ENCODE measurements at regions not wholly inside any gene's neighbourhood (a gene's known extent, or its start where the extent isn't known, plus 50 kb on each side); places are given as distances from the start of the nearest gene placed in this dataset.

DNA sequence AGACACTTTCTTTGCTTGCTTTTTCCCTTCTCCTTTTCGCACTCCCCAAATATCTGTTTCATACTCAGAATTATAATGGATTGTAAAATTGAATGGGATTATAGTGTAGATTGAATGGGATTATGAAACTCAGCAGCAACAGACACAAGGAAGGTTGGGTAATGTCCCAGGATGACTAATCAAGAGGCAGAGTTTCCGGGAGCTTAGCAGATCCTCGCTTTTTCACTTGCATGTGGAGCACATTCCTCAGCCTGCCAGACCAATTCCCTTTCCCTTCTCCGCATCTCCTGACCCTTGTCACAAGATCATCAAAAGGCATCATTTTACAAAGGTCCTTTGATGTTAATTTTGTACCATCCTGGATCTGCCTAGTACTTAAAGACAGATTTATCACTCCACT lies 55.1 kb upstream of the SLC1A1 start:
- no peak for DNase-seq (ENCODE audit: low spot score)

- no peak for DNase-seq (ENCODE audit: low spot score)
Observed at GRCh38 chr9:4433379-4433778, 56.9 kb upstream of the SLC1A1 start.

- DNase-seq (ENCODE audit: low spot score), result no peak
Observed at GRCh38 chr9:4430432-4431261, 59.6 kb upstream of the SLC1A1 start.

DNA sequence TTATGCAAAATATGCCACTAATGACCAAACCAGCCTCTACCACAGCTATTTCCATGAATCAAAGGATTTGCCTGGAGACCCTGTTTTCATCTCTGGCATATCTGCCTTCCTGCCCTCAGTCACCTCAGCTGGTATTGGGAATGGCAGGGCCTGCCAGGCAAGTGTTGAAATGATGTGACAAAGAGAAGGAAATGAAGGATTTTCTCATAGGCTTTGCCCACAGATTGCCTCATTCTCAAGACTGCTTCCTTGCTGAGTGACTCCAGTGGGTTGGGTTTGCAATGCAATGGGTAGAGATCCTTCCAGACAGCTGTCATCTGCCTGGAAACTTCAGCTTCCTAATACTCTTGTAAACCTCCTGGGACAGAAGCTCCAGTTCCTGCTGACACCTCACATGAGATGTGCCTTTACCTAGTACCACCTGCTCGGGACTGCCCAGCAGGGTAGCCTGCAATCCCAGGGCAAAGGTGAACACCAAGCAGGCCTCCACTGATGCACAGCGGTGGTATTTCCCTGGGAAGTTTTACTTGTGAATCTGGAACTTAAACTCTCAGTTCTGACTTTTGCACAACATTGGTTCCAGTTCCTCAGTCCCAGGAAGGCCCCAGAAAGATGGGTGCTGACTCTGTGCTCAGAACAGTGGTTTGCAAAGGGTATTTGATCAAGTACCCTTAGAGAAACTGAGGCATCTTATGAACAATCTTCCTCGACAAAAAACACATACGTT lies 64.8 kb upstream of the SLC1A1 start:
- no peak for DNase-seq (ENCODE audit: low spot score)

- DNase-seq (ENCODE audit: low spot score), result no peak
Observed at GRCh38 chr9:4424891-4425290, 65.4 kb upstream of the SLC1A1 start.

DNA sequence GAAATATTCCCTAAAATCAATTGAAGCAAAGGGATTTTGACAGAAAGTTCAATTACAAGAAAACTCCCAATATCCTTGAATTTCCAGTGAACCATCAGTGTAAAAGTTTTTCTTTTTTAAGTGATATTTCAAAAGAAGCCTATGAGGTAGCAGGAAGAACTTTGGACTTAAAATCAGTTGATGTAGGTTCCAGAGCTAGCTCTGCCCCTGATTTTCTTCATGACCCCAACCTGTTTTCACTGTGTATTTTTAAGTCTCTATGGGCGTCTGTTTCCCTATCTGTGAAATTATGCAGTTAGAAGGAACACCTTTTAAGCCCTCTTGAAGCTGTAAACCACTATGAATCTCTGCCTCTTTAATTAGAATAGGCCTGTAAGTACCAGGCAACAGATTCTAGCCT lies 66.2 kb upstream of the SLC1A1 start:
- DNase-seq (ENCODE audit: low spot score), result no peak

DNA sequence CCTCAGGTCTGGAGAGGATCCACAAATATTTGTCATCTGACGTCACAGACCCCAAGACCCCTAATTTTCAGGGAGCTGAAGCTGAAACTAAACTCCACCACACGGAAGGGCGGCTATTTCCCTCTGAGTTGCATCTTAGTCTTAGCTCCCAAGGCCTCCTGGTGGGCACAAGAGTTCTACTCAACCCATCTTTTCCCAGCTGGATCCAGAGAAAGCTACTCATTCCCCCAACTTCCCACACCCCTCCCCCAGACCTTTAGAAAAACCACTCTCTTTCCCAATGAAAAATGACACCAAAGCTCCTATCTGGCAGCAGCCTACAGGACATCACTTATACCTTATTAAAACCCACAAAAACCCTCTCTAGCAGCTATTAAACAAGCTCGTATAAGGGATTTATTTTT lies 67.1 kb upstream of the SLC1A1 start:
- DNase-seq (ENCODE audit: low spot score), result no peak

GRCh38 chr9:4422495-4422894 lies 67.8 kb upstream of the SLC1A1 start:
- DNase-seq (ENCODE audit: low spot score), result peak; percentile 14

DNA sequence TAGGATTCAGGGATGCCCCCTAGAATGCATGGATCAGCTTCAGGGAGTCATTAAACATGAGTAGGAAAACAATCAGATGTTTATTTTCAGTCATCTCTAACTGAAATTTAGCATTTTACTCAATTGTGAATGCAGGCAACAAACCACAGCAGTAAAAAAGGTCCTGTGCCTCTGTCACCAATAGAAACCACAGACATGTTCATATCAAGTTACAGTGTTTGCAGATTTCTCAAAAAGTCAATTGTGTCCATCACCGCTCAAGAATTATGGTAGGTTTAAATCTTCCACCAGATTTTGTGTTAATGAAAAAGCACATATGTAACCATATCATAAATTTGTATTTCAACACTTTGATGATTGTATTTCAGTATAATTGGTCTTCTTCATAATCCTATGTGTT lies 68.4 kb upstream of the SLC1A1 start:
- DNase-seq (ENCODE audit: low spot score), result no peak

GRCh38 chr9:4420351-4420750 lies 69.9 kb upstream of the SLC1A1 start:
- no peak for DNase-seq (ENCODE audit: low spot score)

DNA sequence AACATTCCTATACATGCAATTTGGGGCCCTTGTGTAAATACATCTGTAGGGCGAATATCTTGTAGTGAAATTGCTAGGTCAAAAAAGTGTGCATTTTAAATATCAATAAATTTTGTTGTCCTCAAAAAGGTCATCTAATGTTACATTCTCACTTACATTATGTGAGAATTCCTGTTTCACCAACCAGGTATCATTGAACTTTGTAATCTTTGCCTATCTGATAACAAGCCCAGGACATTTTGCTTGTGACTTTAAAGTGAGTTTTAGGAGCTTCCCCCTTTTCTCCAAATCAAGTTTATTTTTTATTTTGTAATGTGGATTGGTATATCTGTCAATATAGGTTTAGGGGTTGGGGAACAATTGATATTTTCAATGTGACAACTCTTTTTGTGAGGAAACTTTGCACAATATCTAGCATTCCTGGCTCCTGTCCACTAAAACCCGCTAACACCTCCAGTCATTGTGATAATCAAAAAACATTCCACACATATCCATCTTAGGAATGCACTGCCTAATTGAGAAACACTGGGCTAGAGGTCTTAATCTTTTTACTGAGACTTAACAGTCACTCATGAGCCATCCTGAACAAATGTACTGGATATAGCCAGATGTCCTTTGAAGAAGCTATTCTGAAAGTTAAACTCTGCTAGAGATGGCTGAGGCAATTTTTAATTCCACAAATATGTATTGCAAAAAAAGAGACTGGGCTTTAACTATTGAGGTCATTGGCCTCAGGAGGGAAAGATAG lies 72.5 kb upstream of the SLC1A1 start:
- no peak for DNase-seq (ENCODE audit: low spot score)

DNA sequence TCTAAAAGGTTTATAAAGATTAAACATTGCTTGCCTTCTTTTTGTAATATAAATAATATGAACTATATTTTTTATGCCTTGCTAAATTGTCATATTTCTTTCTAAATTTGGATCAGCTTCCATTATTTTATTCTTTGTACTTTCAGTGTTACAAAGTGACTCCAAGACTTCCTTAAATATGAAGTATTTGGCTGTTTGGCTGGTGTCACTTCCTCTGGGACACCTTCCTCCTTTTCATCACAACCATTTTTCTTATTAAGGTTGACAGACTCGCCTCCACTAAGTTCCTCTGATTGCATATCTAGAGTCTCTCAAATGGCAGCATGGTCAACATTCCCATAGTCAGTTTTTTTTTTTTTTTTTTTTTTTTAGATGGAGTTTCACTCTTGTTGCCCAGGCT lies 73.8 kb upstream of the SLC1A1 start:
- no peak for DNase-seq (ENCODE audit: low spot score)

DNA sequence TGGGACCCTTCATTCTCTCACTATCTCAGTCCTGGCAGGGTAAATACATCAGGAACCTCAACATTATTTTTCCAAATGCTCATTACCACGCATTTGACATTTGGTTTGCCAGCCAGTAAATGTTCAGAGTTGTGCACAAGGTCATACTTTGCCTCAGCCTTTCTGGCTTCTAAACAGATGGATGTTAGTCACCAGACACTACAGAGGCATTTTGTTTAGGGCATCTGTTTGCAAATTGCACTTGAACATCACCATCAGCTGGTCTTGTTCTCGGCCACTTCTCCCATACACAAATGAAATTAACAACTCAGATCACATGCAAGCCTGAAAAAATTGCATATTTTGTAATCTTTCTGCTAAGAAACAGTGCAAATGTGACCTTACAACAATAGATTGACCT lies 75.0 kb upstream of the SLC1A1 start:
- DNase-seq (ENCODE audit: low spot score), result no peak

DNA sequence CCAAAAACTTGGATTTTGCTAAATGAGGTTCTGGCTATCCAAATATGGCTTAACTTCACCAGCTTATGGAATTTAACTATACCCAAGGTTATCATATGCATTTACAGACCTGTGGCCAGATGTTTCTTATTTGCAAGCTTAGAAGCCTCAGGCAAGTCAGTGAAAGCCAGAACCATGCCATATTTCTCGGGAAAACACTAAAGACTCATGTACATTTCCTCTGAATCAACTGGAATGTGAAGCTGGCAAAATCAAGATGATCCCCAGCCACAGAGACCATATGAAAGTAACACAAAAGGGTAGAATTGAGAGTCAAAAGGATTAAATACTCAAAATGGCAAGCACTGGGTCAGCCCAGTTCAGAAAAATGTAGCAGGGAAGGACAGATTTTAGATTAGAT lies 76.4 kb upstream of the SLC1A1 start:
- no peak for DNase-seq (ENCODE audit: low spot score)

GRCh38 chr9:4404156-4404555 lies 86.1 kb upstream of the SLC1A1 start:
- no peak for DNase-seq (ENCODE audit: low spot score)

DNA sequence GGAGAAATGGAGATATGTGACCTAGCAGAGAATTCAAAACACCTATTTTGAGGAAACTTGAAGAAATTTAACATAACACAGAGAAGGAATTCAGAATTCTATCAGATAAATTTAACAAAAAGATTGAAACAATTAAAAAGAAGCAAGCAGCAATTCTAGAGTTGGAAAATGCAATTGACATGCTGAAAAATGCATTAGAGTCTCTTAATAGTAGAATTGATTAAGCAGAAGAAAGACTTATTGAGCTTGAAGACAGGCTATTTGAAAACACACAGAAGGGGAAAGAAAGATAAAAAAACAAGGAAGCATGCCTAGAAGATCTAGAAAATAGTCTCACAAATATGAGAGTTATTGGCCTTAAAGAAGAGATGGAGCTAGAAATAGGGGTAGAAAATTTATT lies 87.8 kb upstream of the SLC1A1 start:
- DNase-seq (ENCODE audit: low spot score), result no peak

DNA sequence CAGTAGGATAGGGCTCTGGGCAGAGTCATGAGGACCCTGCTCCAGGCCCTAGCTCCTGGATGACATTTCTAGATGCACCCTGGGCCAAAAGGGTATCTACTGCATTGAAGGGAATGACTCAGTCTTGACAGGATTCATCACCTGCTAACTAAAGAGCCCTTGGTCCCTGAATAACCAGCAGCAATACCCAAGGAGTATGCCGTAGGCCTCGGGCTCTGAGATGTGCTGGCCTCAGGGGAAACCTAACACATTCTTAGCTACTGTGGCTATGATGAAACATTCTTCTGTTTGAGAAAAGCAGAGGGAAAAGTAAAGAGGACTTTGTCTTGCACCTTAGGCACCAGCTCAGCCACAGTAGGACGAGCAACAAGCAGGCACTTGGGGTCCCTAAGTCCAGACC lies 89.5 kb upstream of the SLC1A1 start:
- no peak for DNase-seq (ENCODE audit: low spot score)

DNA sequence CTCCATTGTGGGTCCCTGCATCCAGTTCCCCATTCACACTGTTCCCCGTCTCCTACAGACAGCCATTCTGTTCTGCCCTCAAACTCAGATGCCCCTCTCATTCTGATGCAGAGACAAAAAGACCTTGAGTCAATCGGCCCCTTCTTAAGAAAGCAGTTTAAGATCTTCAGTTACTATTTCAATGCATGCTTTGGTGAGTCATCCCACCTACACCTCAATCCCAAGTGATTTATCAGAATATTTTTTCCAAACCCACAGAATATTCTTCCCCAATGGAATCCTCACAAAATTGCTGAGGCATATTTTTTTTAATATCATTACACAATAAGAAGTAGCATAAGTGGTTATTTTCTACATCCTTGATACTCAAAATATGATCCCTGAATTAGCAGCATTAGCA lies 92.4 kb upstream of the SLC1A1 start:
- no peak for DNase-seq (ENCODE audit: low spot score)

DNA sequence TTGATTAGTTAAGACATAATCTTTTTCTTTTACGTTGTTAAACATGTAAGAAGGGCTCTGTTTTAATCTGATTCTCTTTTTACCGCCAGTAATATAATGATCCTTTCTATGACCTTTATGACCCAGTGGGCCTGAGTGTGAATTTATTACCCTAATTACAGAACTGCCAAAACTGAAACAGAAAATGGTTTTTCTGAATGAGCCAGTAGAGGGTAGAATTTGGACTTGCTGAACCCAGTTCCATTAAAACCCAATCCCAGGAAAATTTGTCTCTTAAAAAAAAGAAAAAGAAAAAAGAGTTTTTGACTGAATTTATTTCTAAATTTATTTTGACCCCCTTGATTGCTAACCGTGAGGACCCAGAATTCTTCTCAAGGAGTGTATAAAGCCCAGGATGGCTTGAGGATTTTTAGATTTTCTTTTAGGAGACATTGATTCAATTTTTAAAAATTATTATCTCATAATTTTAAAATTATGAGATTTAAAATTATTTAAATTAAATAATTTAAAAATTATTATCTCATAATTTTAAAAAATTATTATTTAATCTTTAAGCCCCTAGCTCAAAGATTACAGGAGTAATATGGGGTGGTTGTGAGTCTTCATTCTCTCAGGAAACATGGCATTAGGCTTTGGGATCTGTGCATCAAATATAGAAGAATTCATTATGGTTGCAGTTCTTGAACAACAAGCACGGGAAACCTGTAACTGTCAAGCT lies 94.1 kb upstream of the GLIS3 start:
- DNase-seq (ENCODE audit: low spot score), result no peak

- no peak for DNase-seq (ENCODE audit: low spot score)
Observed at GRCh38 chr9:4389755-4390154, 89.9 kb upstream of the GLIS3 start.

- no peak for DNase-seq (ENCODE audit: low spot score)
Observed at GRCh38 chr9:4389003-4389402, 89.1 kb upstream of the GLIS3 start.

DNA sequence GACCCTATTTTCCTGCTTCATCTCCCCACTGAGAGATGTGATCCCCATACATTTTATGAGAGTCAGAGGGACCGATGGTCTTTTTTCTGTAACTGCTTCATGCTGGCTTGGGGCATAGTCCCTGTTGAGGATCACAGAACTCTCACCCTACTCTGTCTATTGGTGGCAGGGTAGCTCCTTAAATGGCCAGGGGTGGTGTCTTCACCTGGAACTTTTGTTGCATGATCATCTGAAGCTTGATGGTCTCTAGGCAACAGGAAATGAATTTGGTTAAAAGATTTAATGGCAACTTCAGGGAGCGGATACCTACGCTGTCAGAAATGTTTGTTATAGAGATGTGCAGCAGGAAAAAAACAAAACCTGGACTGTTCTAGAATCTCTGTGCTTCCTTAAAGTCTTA lies 87.0 kb upstream of the GLIS3 start:
- no peak for DNase-seq (ENCODE audit: low spot score)

Measured in mucosa of gallbladder (tissue), 1 donor.